NCI-H2107 (cell line): ENCODE measurements at regions not wholly inside any gene's neighbourhood (a gene's known extent, or its start where the extent isn't known, plus 50 kb on each side); places are given as distances from the start of the nearest gene placed in this dataset.

Experiments
- DNase-seq: peaks from one replicate; lab custom pipeline; 2025; lab: John Stamatoyannopoulos, UW

- no peak for DNase-seq
These were observed 62.6 kb upstream of the FN1 start for GRCh38 chr2:215498431-215498830.

- no peak for DNase-seq
These were observed 57.5 kb upstream of the FN1 start for GRCh38 chr2:215493376-215493775.

DNA sequence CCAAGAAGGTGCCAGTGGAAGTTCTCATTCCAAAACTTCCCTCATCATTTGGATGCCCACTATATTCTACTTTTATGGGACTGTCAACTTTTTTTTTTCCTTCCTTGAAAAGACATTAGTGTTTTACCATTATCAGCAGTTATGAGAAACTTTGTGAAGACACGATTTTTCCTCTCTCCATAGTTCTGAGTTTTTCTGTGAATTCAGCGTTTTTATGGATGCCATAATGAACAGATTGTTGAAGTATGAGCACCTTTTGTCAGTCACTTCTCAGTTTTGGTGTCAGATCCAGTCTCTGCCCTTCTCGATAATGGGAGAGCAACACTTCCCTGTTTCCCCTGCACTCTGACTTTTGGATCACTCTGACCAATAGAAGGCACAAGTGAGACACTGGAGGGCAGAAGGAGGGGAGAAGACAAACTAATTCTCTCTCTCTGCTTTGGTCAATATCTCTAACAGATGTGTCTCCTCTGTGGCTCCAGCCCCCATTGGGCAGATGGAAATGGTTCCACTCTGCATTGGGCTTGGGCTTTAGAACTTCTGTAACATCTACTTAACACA is 53.5 kb upstream of the FN1 start:
- DNase-seq = no peak

- DNase-seq = no peak
These were observed 51.1 kb upstream of the FN1 start for GRCh38 chr2:215487002-215487372.

DNA sequence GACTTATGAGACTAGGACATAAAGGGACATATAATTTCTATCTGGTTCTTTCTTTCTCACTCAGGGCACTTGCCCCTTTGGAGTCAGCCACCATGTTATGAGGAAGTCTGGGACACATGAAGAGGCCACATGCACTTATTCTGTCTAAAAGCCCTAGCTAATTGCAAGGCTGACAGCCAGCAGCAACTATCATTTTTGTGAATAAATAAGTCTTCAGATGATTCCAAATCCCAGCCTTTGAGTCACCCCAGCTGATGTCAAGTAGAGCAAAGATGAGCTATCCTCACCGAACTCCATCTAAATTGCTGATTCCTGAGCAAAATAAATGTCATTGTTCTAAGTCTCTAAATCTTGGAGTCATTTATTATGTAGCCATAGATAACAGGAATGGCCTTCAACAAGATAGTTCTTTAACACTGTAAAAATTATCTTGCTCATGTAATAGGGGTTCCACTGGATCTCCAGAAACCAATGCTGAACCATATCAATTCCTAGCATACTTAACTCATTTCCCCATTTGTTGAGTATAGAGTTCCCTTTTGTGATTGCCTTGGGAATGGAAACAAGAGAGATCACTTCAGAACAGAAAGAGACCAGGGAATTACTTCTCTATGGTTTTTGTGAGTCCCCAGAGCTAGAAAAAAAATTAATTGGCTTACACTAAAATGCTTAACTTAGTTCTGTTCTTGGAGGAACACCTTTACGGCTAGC is 50.6 kb upstream of the FN1 start:
- DNase-seq = no peak
